GM23338 (cell line): ENCODE measurements at regions not wholly inside any gene's neighbourhood (a gene's known extent, or its start where the extent isn't known, plus 50 kb on each side); places are given as distances from the start of the nearest gene placed in this dataset.

Experiments
- ATAC-seq: fragments of 200-7000 bp; cut with Tn5 transposase; 3 replicates; pipeline ENCODE4 v1.9.1; 2020
- DNase-seq: peaks from one replicate; pipeline ENCODE4 v3.0.0-alpha.2; 2015; ENCODE audit warnings: low spot score
- H2AFZ ChIP-seq: fragments of 200-600 bp; sonication (generic); 2 replicates; pipeline ENCODE4 v1.8.0; 2016; ENCODE audit warnings: antibody characterized with exemption, mild to moderate bottlenecking, moderate library complexity
- H3F3A ChIP-seq: fragments of 200-600 bp; sonication (generic); replicated peaks from 2 replicates; pipeline ENCODE4 v1.8.0; 2017; ENCODE audit warnings: antibody characterized with exemption, mixed run types, low read depth
- H3K27ac ChIP-seq: fragments of 200-600 bp; sonication (generic); 2 replicates; pipeline ENCODE4 v1.6.1; 2016; ENCODE audit warnings: low read depth
- H3K27me3 ChIP-seq: fragments of 200-600 bp; sonication (generic); 2 replicates; pipeline ENCODE4 v1.8.0; 2016; ENCODE audit warnings: mild to moderate bottlenecking, mixed run types, moderate library complexity; ENCODE audit not compliant: insufficient read depth
- H3K36me3 ChIP-seq: fragments of 200-600 bp; sonication (generic); 2 replicates; pipeline ENCODE4 v1.8.0; 2016; ENCODE audit warnings: mild to moderate bottlenecking; ENCODE audit not compliant: insufficient read depth
- H3K4me1 ChIP-seq: fragments of 200-600 bp; sonication (generic); 2 replicates; pipeline ENCODE4 v1.8.0; 2016; ENCODE audit warnings: mild to moderate bottlenecking, moderate library complexity; ENCODE audit not compliant: insufficient read depth
- H3K4me2 ChIP-seq: fragments of 200-600 bp; sonication (generic); 2 replicates; pipeline ENCODE4 v1.7.1; 2017; ENCODE audit warnings: mixed run types
- H3K4me3 ChIP-seq: fragments of 200-600 bp; sonication (generic); 2 replicates; pipeline ENCODE4 v1.6.1; 2016; ENCODE audit warnings: mixed run types
- H3K79me2 ChIP-seq: fragments of 200-600 bp; sonication (generic); replicated peaks from 2 replicates; pipeline ENCODE4 v1.8.0; 2017; ENCODE audit warnings: mild to moderate bottlenecking; ENCODE audit not compliant: insufficient read depth
- H3K9me2 ChIP-seq: fragments of 200-600 bp; sonication (generic); 2 replicates; pipeline ENCODE4 v1.8.0; 2017; ENCODE audit not compliant: insufficient read depth
- H4K20me1 ChIP-seq: fragments of 200-600 bp; sonication (generic); replicated peaks from 2 replicates; pipeline ENCODE4 v1.8.0; 2017; ENCODE audit warnings: mild to moderate bottlenecking; ENCODE audit not compliant: insufficient read depth
- H3K27ac Mint-ChIP-seq: 2 replicates; pipeline ENCODE4 v1.8.0; 2020; ENCODE audit warnings: inconsistent platforms, mild to moderate bottlenecking, moderate library complexity, mixed read lengths
- H3K27me3 Mint-ChIP-seq: 3 replicates; pipeline ENCODE4 v1.8.0; 2022; ENCODE audit warnings: low read depth, mild to moderate bottlenecking, moderate library complexity, mixed read lengths, inconsistent platforms; ENCODE audit not compliant: insufficient read depth, poor library complexity
- H3K36me3 Mint-ChIP-seq: 3 replicates; pipeline ENCODE4 v1.8.0; 2021; ENCODE audit warnings: low read depth, mild to moderate bottlenecking, inconsistent platforms, moderate library complexity, mixed read lengths
- H3K4me1 Mint-ChIP-seq: 3 replicates; pipeline ENCODE4 v1.8.0; 2020; ENCODE audit warnings: mild to moderate bottlenecking, inconsistent platforms, mixed read lengths
- H3K4me3 Mint-ChIP-seq: 3 replicates; pipeline ENCODE4 v1.8.0; 2021; ENCODE audit warnings: moderate library complexity, mild to moderate bottlenecking, inconsistent platforms, mixed read lengths
- H3K9me3 Mint-ChIP-seq: 3 replicates; pipeline ENCODE4 v1.8.0; 2020; ENCODE audit warnings: moderate library complexity, mild to moderate bottlenecking, inconsistent platforms, mixed read lengths
- JUNB ChIP-seq: IDR thresholded peaks from one replicate; pipeline ENCODE4 v1.6.1; 2016; ENCODE audit warnings: antibody characterized with exemption; ENCODE audit not compliant: unreplicated experiment
- STAT1 ChIP-seq: IDR thresholded peaks from one replicate; pipeline ENCODE4 v1.6.1; 2016; ENCODE audit warnings: antibody characterized with exemption; ENCODE audit not compliant: unreplicated experiment
- ZNF114 ChIP-seq: fragments of 250-450 bp; sonication (Bioruptor Pico); IDR thresholded peaks from 2 replicates; pipeline ENCODE4 v1.5.0; 2020; ENCODE audit warnings: mild to moderate bottlenecking, moderate library complexity
- ZNF331 ChIP-seq: fragments of 250-450 bp; sonication (Bioruptor Pico); IDR thresholded peaks from 2 replicates; pipeline ENCODE4 v1.5.0; 2020; ENCODE audit warnings: low read depth, mild to moderate bottlenecking, moderate library complexity
- ZNF462 ChIP-seq: fragments of 250-450 bp; sonication (Bioruptor Pico); IDR thresholded peaks from 2 replicates; pipeline ENCODE4 v1.5.0; 2020; ENCODE audit warnings: mild to moderate bottlenecking, moderate library complexity
- TF ChIP-seq, protein P1 (sequence below): IDR thresholded peaks from one replicate; pipeline ENCODE4 v1.6.1; 2018; ENCODE audit warnings: antibody characterized with exemption; ENCODE audit not compliant: unreplicated experiment

GRCh38 chrX:28349888-28350287 lies 237.4 kb upstream of the IL1RAPL1 start:
- Histone ChIP-seq H3K79me2 (no peaks in the 10 kb centered on the region), H3K4me3 (no peak overlapping the region), H3K4me1 (no peaks in the 10 kb centered on the region), H2AFZ (no peak overlapping the region), H4K20me1 (no peaks in the 10 kb centered on the region), H3K27ac (no peak overlapping the region), H3K4me2 (no peak overlapping the region), H3F3A (no peaks in the 10 kb centered on the region), H3K9me2 (no peaks in the 10 kb centered on the region), H3K27me3 (no peaks in the 10 kb centered on the region), H3K36me3 (no peaks in the 10 kb centered on the region)
- Mint-ChIP-seq H3K4me3 (no peak overlapping the region), H3K9me3 (no peaks in the 10 kb centered on the region), H3K36me3 (no peaks in the 10 kb centered on the region), H3K4me1 (peaks cover 2% of the 10 kb centered on the region; the same call in 1 of the 3 replicates), H3K27me3 (no peaks in the 10 kb centered on the region), H3K27ac (no peak overlapping the region)
- no peak for ATAC-seq
- no peak for DNase-seq
- TF ChIP-seq ZNF331 (CRISPR knock-in tag) = no peak
- no peak for TF ChIP-seq STAT1
- no peak for TF ChIP-seq ZNF114 (CRISPR knock-in tag)
- TF ChIP-seq JUNB = no peak
- no peak for TF ChIP-seq ZNF462 (CRISPR knock-in tag)
- TF ChIP-seq, protein P1, sequence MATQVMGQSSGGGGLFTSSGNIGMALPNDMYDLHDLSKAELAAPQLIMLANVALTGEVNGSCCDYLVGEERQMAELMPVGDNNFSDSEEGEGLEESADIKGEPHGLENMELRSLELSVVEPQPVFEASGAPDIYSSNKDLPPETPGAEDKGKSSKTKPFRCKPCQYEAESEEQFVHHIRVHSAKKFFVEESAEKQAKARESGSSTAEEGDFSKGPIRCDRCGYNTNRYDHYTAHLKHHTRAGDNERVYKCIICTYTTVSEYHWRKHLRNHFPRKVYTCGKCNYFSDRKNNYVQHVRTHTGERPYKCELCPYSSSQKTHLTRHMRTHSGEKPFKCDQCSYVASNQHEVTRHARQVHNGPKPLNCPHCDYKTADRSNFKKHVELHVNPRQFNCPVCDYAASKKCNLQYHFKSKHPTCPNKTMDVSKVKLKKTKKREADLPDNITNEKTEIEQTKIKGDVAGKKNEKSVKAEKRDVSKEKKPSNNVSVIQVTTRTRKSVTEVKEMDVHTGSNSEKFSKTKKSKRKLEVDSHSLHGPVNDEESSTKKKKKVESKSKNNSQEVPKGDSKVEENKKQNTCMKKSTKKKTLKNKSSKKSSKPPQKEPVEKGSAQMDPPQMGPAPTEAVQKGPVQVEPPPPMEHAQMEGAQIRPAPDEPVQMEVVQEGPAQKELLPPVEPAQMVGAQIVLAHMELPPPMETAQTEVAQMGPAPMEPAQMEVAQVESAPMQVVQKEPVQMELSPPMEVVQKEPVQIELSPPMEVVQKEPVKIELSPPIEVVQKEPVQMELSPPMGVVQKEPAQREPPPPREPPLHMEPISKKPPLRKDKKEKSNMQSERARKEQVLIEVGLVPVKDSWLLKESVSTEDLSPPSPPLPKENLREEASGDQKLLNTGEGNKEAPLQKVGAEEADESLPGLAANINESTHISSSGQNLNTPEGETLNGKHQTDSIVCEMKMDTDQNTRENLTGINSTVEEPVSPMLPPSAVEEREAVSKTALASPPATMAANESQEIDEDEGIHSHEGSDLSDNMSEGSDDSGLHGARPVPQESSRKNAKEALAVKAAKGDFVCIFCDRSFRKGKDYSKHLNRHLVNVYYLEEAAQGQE = no peak
